H1 (cell line): ENCODE measurements at regions not wholly inside any gene's neighbourhood (a gene's known extent, or its start where the extent isn't known, plus 50 kb on each side); places are given as distances from the start of the nearest gene placed in this dataset.

Experiments
- CTCF ChIA-PET: fragments of 300-600 bp; sonication (Branson Sonifier 250); formaldehyde crosslinking; loops from one replicate; lab custom pipeline; 2021; ENCODE audit not compliant: partially characterized antibody; lab: Charles Lee
- POLR2A ChIA-PET: fragments of 300-600 bp; sonication (Branson Sonifier 250); formaldehyde crosslinking; loops from one replicate; lab custom pipeline; 2021; ENCODE audit warnings: inconsistent platforms; ENCODE audit not compliant: partially characterized antibody; lab: Charles Lee
- DNase-seq, 2 experiments: peaks; one replicate each; pipeline versions ENCODE4 v3.0.0 to v3.0.0-alpha.2; 2010 to 2022; ENCODE audit warnings: low spot score in 2 of 2, low read depth in 1 of 2, mixed read lengths in 1 of 2
- FAIRE-seq: peaks from 2 replicates; lab custom pipeline; 2011; peaks lifted over from hg19 to GRCh38; lab: Jason Lieb, UNC
- H2AFZ ChIP-seq: 2 replicates; pipeline ENCODE4 v1.8.1; 2012; ENCODE audit warnings: low read length, inconsistent platforms
- H2AK5ac ChIP-seq: 2 replicates; pipeline ENCODE4 v1.6.1; 2013; ENCODE audit warnings: low read depth, low read length
- H2BK120ac ChIP-seq: replicated peaks from 2 replicates; pipeline ENCODE3; 2013; ENCODE audit warnings: low read depth, low read length, inconsistent platforms
- H2BK12ac ChIP-seq: 2 replicates; pipeline ENCODE4 v1.6.1; 2013; ENCODE audit warnings: low read depth, low read length
- H2BK15ac ChIP-seq: 2 replicates; pipeline ENCODE4 v1.6.1; 2013; ENCODE audit warnings: low read length
- H2BK20ac ChIP-seq: 2 replicates; pipeline ENCODE4 v1.6.1; 2013; ENCODE audit warnings: low read length
- H2BK5ac ChIP-seq: 2 replicates; pipeline ENCODE4 v1.6.1; 2013; ENCODE audit warnings: low read depth, low read length
- H3K14ac ChIP-seq: 2 replicates; pipeline ENCODE4 v1.6.1; 2013; ENCODE audit warnings: inconsistent platforms; ENCODE audit not compliant: insufficient read length
- H3K18ac ChIP-seq: 2 replicates; pipeline ENCODE4 v1.6.1; 2013; ENCODE audit warnings: low read length; ENCODE audit errors: extremely low read depth
- H3K23ac ChIP-seq: 2 replicates; pipeline ENCODE4 v1.6.1; 2013; ENCODE audit warnings: inconsistent platforms; ENCODE audit not compliant: insufficient read length
- H3K23me2 ChIP-seq: 2 replicates; pipeline ENCODE4 v1.6.1; 2013; ENCODE audit warnings: low read depth, low read length
- H3K27ac ChIP-seq: 2 replicates; pipeline ENCODE4 v1.6.1; 2011; ENCODE audit warnings: low read depth, low read length, inconsistent platforms
- H3K27me3 ChIP-seq, 4 experiments: replicated peaks in 1 of 4; 1 replicate in 1 of 4; 2 replicates in 3 of 4; pipeline versions ENCODE4 v1.6.1 to v1.8.1; 2011 to 2013; ENCODE audit warnings: low read length in 3 of 4, mild to moderate bottlenecking in 3 of 4, inconsistent platforms in 2 of 4, mixed read lengths in 2 of 4, moderate library complexity in 1 of 4; ENCODE audit not compliant: control insufficient read depth in 3 of 4, insufficient read depth in 3 of 4; ENCODE audit errors: extremely low read depth in 1 of 4
- H3K36me3 ChIP-seq, 4 experiments: 2 replicates each; pipeline versions ENCODE4 v1.6.1 to v1.8.1; 2011 to 2013; ENCODE audit warnings: mild to moderate bottlenecking in 4 of 4, low read length in 3 of 4, moderate library complexity in 2 of 4, control low read depth in 1 of 4, inconsistent platforms in 1 of 4; ENCODE audit not compliant: insufficient read depth in 4 of 4, control insufficient read depth in 2 of 4
- H3K4ac ChIP-seq: replicated peaks from 2 replicates; pipeline ENCODE3; 2013; ENCODE audit warnings: low read length, low read depth, mixed read lengths, inconsistent platforms; ENCODE audit not compliant: insufficient read length
- H3K4me1 ChIP-seq, 4 experiments: replicated peaks in 1 of 4; 1 replicate in 1 of 4; 2 replicates in 3 of 4; pipeline versions ENCODE4 v1.6.1 to v1.8.1; 2011 to 2013; ENCODE audit warnings: low read length in 3 of 4, inconsistent platforms in 2 of 4, mixed read lengths in 1 of 4; ENCODE audit not compliant: insufficient read depth in 4 of 4, control insufficient read depth in 3 of 4
- H3K4me2 ChIP-seq, 2 experiments: 2 replicates each; pipeline versions ENCODE4 v1.6.1 to v1.8.1; 2011 to 2013; ENCODE audit warnings: low read depth in 2 of 2, low read length in 2 of 2, control low read depth in 1 of 2, inconsistent platforms in 1 of 2, mild to moderate bottlenecking in 1 of 2; ENCODE audit not compliant: insufficient read depth in 1 of 2
- H3K4me3 ChIP-seq, 4 experiments: fragments of 200-600, 300-600 bp in 1 of 4; sonication (generic), shearing (Covaris generic), sonication (Bioruptor Twin) in 1 of 4; 2 replicates each; pipeline versions ENCODE4 v1.5.1 to v1.8.1; 2011 to 2016; ENCODE audit warnings: low read length in 4 of 4, low read depth in 3 of 4, control low read depth in 2 of 4, inconsistent platforms in 2 of 4, mild to moderate bottlenecking in 2 of 4, mixed read lengths in 1 of 4, moderate library complexity in 1 of 4; ENCODE audit not compliant: insufficient read depth in 2 of 4; ENCODE audit errors: extremely low read depth in 1 of 4
- H3K56ac ChIP-seq: replicated peaks from 2 replicates; pipeline ENCODE3; 2013; ENCODE audit warnings: low read depth, mild to moderate bottlenecking, mixed read lengths, low read length, inconsistent platforms; ENCODE audit not compliant: insufficient read length
- H3K79me1 ChIP-seq: 2 replicates; pipeline ENCODE4 v1.6.1; 2013; ENCODE audit warnings: low read depth, low read length, control low read depth
- H3K79me2 ChIP-seq, 2 experiments: 2 replicates each; pipeline versions ENCODE4 v1.6.1 to v1.8.1; 2012 to 2013; ENCODE audit warnings: low read length in 2 of 2, mild to moderate bottlenecking in 2 of 2, inconsistent platforms in 1 of 2; ENCODE audit not compliant: insufficient read depth in 2 of 2, control insufficient read depth in 1 of 2
- H3K9ac ChIP-seq, 4 experiments: replicated peaks in 1 of 4; 1 replicate in 1 of 4; 2 replicates in 3 of 4; pipeline versions ENCODE4 v1.6.1 to v1.8.1; 2011 to 2013; ENCODE audit warnings: low read depth in 3 of 4, low read length in 3 of 4, control low read depth in 2 of 4, mild to moderate bottlenecking in 2 of 4, moderate library complexity in 2 of 4, inconsistent platforms in 1 of 4; ENCODE audit errors: extremely low read depth in 1 of 4
- H3K9me3 ChIP-seq, 2 experiments: 2 replicates each; pipeline versions ENCODE4 v1.6.1 to v1.8.1; 2012 to 2013; ENCODE audit warnings: mild to moderate bottlenecking in 2 of 2, moderate library complexity in 2 of 2, control low read depth in 1 of 2, inconsistent platforms in 1 of 2, low read depth in 1 of 2, low read length in 1 of 2, mixed read lengths in 1 of 2; ENCODE audit not compliant: insufficient read depth in 2 of 2
- H4K20me1 ChIP-seq, 2 experiments: replicated peaks in 1 of 2; 2 replicates each; pipeline versions ENCODE3 to v1.8.1; 2011 to 2013; ENCODE audit warnings: inconsistent platforms in 2 of 2, low read length in 2 of 2, mild to moderate bottlenecking in 1 of 2; ENCODE audit not compliant: insufficient read depth in 2 of 2, control insufficient read depth in 1 of 2
- H4K5ac ChIP-seq: 2 replicates; pipeline ENCODE4 v1.6.1; 2013; ENCODE audit warnings: low read length, low read depth, mixed read lengths, inconsistent platforms; ENCODE audit not compliant: insufficient read length
- H4K8ac ChIP-seq: 2 replicates; pipeline ENCODE4 v1.8.0; 2013; ENCODE audit warnings: mild to moderate bottlenecking, moderate library complexity, low read length, inconsistent platforms; ENCODE audit not compliant: insufficient read depth; ENCODE audit errors: extremely low read depth
- H4K91ac ChIP-seq: replicated peaks from 2 replicates; pipeline ENCODE3; 2013; ENCODE audit warnings: low read length, mixed read lengths, inconsistent platforms; ENCODE audit not compliant: insufficient read length
- BRCA1 ChIP-seq: IDR thresholded peaks from 2 replicates; pipeline ENCODE4 v1.6.1; 2012; ENCODE audit warnings: low read depth, low read length, improper control_type of control experiment
- CHD1 ChIP-seq: IDR thresholded peaks from 2 replicates; pipeline ENCODE4 v1.6.1; 2012; ENCODE audit warnings: low read depth, low read length, improper control_type of control experiment
- POLR2A ChIP-seq, 2 experiments: IDR thresholded peaks; 1 replicate in 1 of 2; 2 replicates in 1 of 2; pipeline ENCODE4 v1.6.1; 2011; ENCODE audit warnings: low read depth in 2 of 2, low read length in 2 of 2, mild to moderate bottlenecking in 2 of 2; ENCODE audit errors: control extremely low read depth in 1 of 2
- RXRA ChIP-seq: IDR thresholded peaks from 2 replicates; pipeline ENCODE4 v1.6.1; 2011; ENCODE audit warnings: low read depth, mild to moderate bottlenecking, low read length, moderate library complexity; ENCODE audit not compliant: insufficient read depth
- SIRT6 ChIP-seq: IDR thresholded peaks from one replicate; pipeline ENCODE4 v1.7.1; 2012; ENCODE audit warnings: low read length, inconsistent platforms
- SP2 ChIP-seq: IDR thresholded peaks from 2 replicates; pipeline ENCODE4 v1.6.1; 2012; ENCODE audit warnings: mild to moderate bottlenecking, low read length, inconsistent platforms
- WGBS, 2 experiments: shearing (Covaris generic) in 1 of 2; methylation state at CpG; one replicate each; pipeline versions ENCODE4 v1.1.6 to v1.1.7; 2013 to 2015; ENCODE audit warnings: low lambda C conversion rate in 2 of 2, mixed read lengths in 2 of 2, inconsistent platforms in 1 of 2, low coverage in 1 of 2, missing lambda C conversion rate in 1 of 2; ENCODE audit not compliant: insufficient replicate concordance in 2 of 2, insufficient coverage in 1 of 2, insufficient read length in 1 of 2; ENCODE audit errors: extremely low coverage in 1 of 2, missing lambda C conversion rate in 1 of 2; 5-methylcytosine and 5-hydroxymethylcytosine counted together
- TF ChIP-seq, protein P1 (sequence below): IDR thresholded peaks from 2 replicates; pipeline ENCODE4 v1.6.1; 2012; ENCODE audit warnings: inconsistent platforms

DNA sequence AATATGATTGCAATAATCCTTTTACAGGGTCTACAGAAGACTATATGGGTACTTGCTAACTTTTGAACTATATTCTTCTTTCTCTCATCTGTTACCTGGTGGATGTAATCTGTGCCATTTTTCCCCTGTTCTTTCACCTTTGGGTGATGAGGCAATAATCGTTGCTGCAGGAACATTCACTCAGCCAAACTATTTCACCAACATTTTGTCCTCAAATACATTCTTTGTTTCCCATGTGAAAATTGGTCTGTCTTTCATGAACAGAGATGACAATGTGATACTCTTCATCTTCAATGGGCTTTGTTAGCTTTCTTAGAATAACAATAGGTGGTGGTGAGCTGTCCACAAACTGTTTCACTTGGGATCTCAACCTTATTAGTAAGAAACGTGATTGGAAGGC lies 52.1 kb upstream of the CAPRIN1 start:
- H3K23ac ChIP-seq: no peak overlapping the region
- H3K27me3 ChIP-seq: peaks cover 0 to 8% (median 6%) of the 10 kb centered on the region in 4 experiments; a peak in 4 of 7 replicates
- no peak overlapping the region for H3K4me2 ChIP-seq
- H3K27ac ChIP-seq: no peak overlapping the region
- no peak overlapping the region for H2BK5ac ChIP-seq
- H3K79me2 ChIP-seq: no peaks in the 10 kb centered on the region
- no peak overlapping the region for H2BK20ac ChIP-seq
- H3K9ac ChIP-seq: no peak overlapping the region
- H3K56ac ChIP-seq: no peak overlapping the region
- CTCF ChIA-PET: interaction anchor here (0.6 to 4.2 kb wide), 6 partner anchors 11 to 175 kb away, joined by 3 to 43 read pairs (median 4); no protein-coding TSS in a partner anchor
- no peak overlapping the region for H3K4me3 ChIP-seq
- no peaks in the 10 kb centered on the region for H3K9me3 ChIP-seq
- H3K79me1 ChIP-seq: no peaks in the 10 kb centered on the region
- no peak overlapping the region for H2AK5ac ChIP-seq
- H3K14ac ChIP-seq: no peak overlapping the region
- H4K91ac ChIP-seq: no peak overlapping the region
- H3K36me3 ChIP-seq: no peaks in the 10 kb centered on the region
- no peaks in the 10 kb centered on the region for H3K23me2 ChIP-seq
- no peak overlapping the region for H2AFZ ChIP-seq
- DNase-seq: no peak
- H2BK12ac ChIP-seq: no peak overlapping the region
- H2BK15ac ChIP-seq: no peak overlapping the region
- FAIRE-seq: no peak
- H3K4me1 ChIP-seq: peaks cover 0 to 2% (median 0%) of the 10 kb centered on the region in 4 experiments; a peak in 1 of 7 replicates
- H4K8ac ChIP-seq: no peak overlapping the region
- H4K5ac ChIP-seq: no peak overlapping the region
- H3K18ac ChIP-seq: no peak overlapping the region
- POLR2A ChIA-PET: interaction anchor here (1.7 kb wide), 1 partner anchor 53 kb away, joined by 4 read pairs; no protein-coding TSS in a partner anchor
- TF ChIP-seq BRCA1: no peak
- TF ChIP-seq RXRA: no peak
- TF ChIP-seq POLR2A (IDR thresholded peaks at IDR 0.05; ENCODE audit: control extremely low read depth in 1 of 2, low read depth in 2 of 2, low read length in 2 of 2): no peak
- TF ChIP-seq, protein P1, sequence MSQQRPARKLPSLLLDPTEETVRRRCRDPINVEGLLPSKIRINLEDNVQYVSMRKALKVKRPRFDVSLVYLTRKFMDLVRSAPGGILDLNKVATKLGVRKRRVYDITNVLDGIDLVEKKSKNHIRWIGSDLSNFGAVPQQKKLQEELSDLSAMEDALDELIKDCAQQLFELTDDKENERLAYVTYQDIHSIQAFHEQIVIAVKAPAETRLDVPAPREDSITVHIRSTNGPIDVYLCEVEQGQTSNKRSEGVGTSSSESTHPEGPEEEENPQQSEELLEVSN: no peak
- no peak for TF ChIP-seq SP2
- TF ChIP-seq CHD1: no peak
- no peak for TF ChIP-seq SIRT6
- no peak overlapping the region for H3K4ac ChIP-seq
- H2BK120ac ChIP-seq: no peak overlapping the region
- 70% methylated on average over 2 of the region's 2 CpGs; no CpG with 5 or more reads in 1 of the 2 experiments for WGBS, 2 experiments
- H4K20me1 ChIP-seq: no peaks in the 10 kb centered on the region
